Activated T-cell treated with anti-CD3 and anti-CD28 coated beads for 24 hours (primary cell): ENCODE measurements at regions not wholly inside any gene's neighbourhood (a gene's known extent, or its start where the extent isn't known, plus 50 kb on each side); places are given as distances from the start of the nearest gene placed in this dataset.
"Not testable (repeated sequence)": the region's sequence is repeated elsewhere in the genome, so short reads cannot be mapped to it uniquely, and the experiment has no call there.

Experiments
- DNase-seq: peaks from one replicate; pipeline ENCODE4 v3.0.0-alpha.2; 2020; ENCODE audit warnings: low read depth

GRCh38 chr9:73095425-73095824, 56.2 kb upstream of the ANXA1 start:
- DNase-seq, result no peak

- no peak for DNase-seq
Observed at GRCh38 chr9:73093740-73094379, 57.8 kb upstream of the ANXA1 start.

- no peak for DNase-seq
Observed at GRCh38 chr9:73093016-73093739, 58.5 kb upstream of the ANXA1 start.

- no peak for DNase-seq
Observed at GRCh38 chr9:73091909-73092308, 59.8 kb upstream of the ANXA1 start.

- DNase-seq, result no peak
Observed at GRCh38 chr9:73090214-73090613, 61.5 kb upstream of the ANXA1 start.

- no peak for DNase-seq
Observed at GRCh38 chr9:73089304-73089985, 62.2 kb upstream of the ANXA1 start.

GRCh38 chr9:73087876-73088275, 63.8 kb upstream of the ANXA1 start:
- DNase-seq, result not testable (repeated sequence)

GRCh38 chr9:73083519-73083918, 68.1 kb upstream of the ANXA1 start:
- DNase-seq, result no peak

- no peak for DNase-seq
Observed at GRCh38 chr9:73081979-73082657, 69.5 kb upstream of the ANXA1 start.

- DNase-seq, result no peak
Observed at GRCh38 chr9:73080110-73080694, 71.5 kb upstream of the ANXA1 start.

- no peak for DNase-seq
Observed at GRCh38 chr9:73079326-73079725, 72.3 kb upstream of the ANXA1 start.

GRCh38 chr9:73077625-73078030, 74.0 kb upstream of the ANXA1 start:
- DNase-seq, result no peak

GRCh38 chr9:73076970-73077369, 74.7 kb upstream of the ANXA1 start:
- no peak for DNase-seq

GRCh38 chr9:73074176-73074708, 77.4 kb upstream of the ANXA1 start:
- no peak for DNase-seq

GRCh38 chr9:73073337-73074175, 78.1 kb upstream of the ANXA1 start:
- no peak for DNase-seq

GRCh38 chr9:73067074-73067473, 84.6 kb upstream of the ANXA1 start:
- DNase-seq, result no peak

- no peak for DNase-seq
Observed at GRCh38 chr9:73065439-73065838, 86.2 kb upstream of the ANXA1 start.

- DNase-seq, result no peak
Observed at GRCh38 chr9:73064315-73064714, 87.3 kb upstream of the ANXA1 start.

GRCh38 chr9:73061146-73061545, 90.5 kb upstream of the ANXA1 start:
- DNase-seq, result no peak

- no peak for DNase-seq
Observed at GRCh38 chr9:73059247-73059646, 92.4 kb upstream of the ANXA1 start.

- no peak for DNase-seq
Observed at GRCh38 chr9:73056245-73056644, 95.4 kb upstream of the ANXA1 start.
